HEK293 (cell line): ENCODE measurements at regions not wholly inside any gene's neighbourhood (a gene's known extent, or its start where the extent isn't known, plus 50 kb on each side); places are given as distances from the start of the nearest gene placed in this dataset.

Source experiments
- REPIN1 ChIP-seq: fragments of 450-650 bp; formaldehyde crosslinking; IDR thresholded peaks from 2 replicates; pipeline ENCODE4 v1.5.1; 2017; ENCODE audit warnings: missing biosample characterization, missing genetic modification characterization, low read depth
- SALL2 ChIP-seq: fragments of 450-650 bp; formaldehyde crosslinking; IDR thresholded peaks from 2 replicates; pipeline ENCODE4 v1.5.0; 2017; ENCODE audit warnings: missing biosample characterization, mild to moderate bottlenecking, missing genetic modification characterization, borderline replicate concordance
- TCF7L2 ChIP-seq: IDR thresholded peaks from 2 replicates; pipeline ENCODE4 v1.6.1; 2011; ENCODE audit warnings: low read depth, mild to moderate bottlenecking, inconsistent platforms, low read length, moderate library complexity, borderline replicate concordance
- ZBTB21 ChIP-seq: fragments of 450-650 bp; formaldehyde crosslinking; IDR thresholded peaks from 2 replicates; pipeline ENCODE4 v1.5.1; 2017; ENCODE audit warnings: missing biosample characterization, missing genetic modification characterization
- ZNF138 ChIP-seq: fragments of 450-650 bp; formaldehyde crosslinking; IDR thresholded peaks from 2 replicates; pipeline ENCODE4 v1.5.1; 2016; ENCODE audit warnings: missing biosample characterization, missing genetic modification characterization, borderline replicate concordance
- ZNF157 ChIP-seq: fragments of 450-650 bp; formaldehyde crosslinking; IDR thresholded peaks from 2 replicates; pipeline ENCODE4 v1.5.1; 2016; ENCODE audit warnings: missing biosample characterization, missing genetic modification characterization
- ZNF24 ChIP-seq: fragments of 450-650 bp; formaldehyde crosslinking; IDR thresholded peaks from 2 replicates; pipeline ENCODE4 v1.5.1; 2016; ENCODE audit warnings: missing biosample characterization, missing genetic modification characterization
- ZNF248 ChIP-seq: fragments of 450-650 bp; formaldehyde crosslinking; IDR thresholded peaks from 2 replicates; pipeline ENCODE4 v1.5.1; 2017; ENCODE audit warnings: missing biosample characterization, missing genetic modification characterization
- ZNF416 ChIP-seq: fragments of 450-650 bp; formaldehyde crosslinking; IDR thresholded peaks from 2 replicates; pipeline ENCODE4 v1.5.1; 2016; ENCODE audit warnings: missing biosample characterization, missing genetic modification characterization
- ZNF544 ChIP-seq: fragments of 450-650 bp; formaldehyde crosslinking; IDR thresholded peaks from 2 replicates; pipeline ENCODE4 v1.5.0; 2017; ENCODE audit warnings: missing biosample characterization, missing genetic modification characterization
- ZNF548 ChIP-seq: fragments of 450-650 bp; formaldehyde crosslinking; IDR thresholded peaks from 2 replicates; pipeline ENCODE4 v1.5.1; 2016; ENCODE audit warnings: missing biosample characterization, missing genetic modification characterization
- TF ChIP-seq, protein P1 (sequence below): fragments of 450-650 bp; formaldehyde crosslinking; IDR thresholded peaks from 2 replicates; pipeline ENCODE4 v1.5.1; 2016; ENCODE audit warnings: missing biosample characterization, missing genetic modification characterization
- TF ChIP-seq, protein P2 (sequence below): fragments of 450-650 bp; formaldehyde crosslinking; IDR thresholded peaks from 2 replicates; pipeline ENCODE4 v1.5.1; 2016; ENCODE audit warnings: missing biosample characterization, missing genetic modification characterization
- TF ChIP-seq, protein P3 (sequence below): fragments of 450-650 bp; formaldehyde crosslinking; IDR thresholded peaks from 2 replicates; pipeline ENCODE4 v1.5.1; 2016; ENCODE audit warnings: missing biosample characterization, missing genetic modification characterization

DNA sequence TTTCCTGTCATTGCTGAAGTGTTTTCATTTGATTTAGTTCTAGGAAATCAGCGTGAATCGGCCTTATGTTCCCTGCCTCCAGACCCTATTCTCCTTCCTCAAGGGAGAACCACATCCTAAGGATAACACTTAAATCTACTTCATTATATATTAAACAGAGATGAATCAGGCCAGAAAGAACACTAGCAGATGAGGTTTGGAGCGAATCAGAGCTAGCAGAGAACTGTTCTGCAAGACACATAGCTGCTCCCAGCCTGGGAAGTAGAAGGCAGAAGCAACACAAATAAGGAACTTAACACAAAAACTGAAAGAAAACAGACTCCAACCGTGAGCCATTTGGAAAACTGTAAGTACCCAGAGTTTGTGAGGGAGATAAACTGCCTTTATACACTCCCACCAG is 718.2 kb downstream of the SEMA5A start:
- TF ChIP-seq TCF7L2 (no peak), ZBTB21 (tag by site-specific recombination) (no peak), ZNF544 (tag by site-specific recombination) (no peak), ZNF157 (tag by site-specific recombination) (no peak), ZNF416 (tag by site-specific recombination) (no peak), ZNF548 (tag by site-specific recombination) (no peak), ZNF24 (tag by site-specific recombination) (no peak), SALL2 (tag by site-specific recombination) (no peak), REPIN1 (no peak), ZNF138 (tag by site-specific recombination) (no peak), ZNF248 (tag by site-specific recombination) (no peak)
- TF ChIP-seq, protein P1, sequence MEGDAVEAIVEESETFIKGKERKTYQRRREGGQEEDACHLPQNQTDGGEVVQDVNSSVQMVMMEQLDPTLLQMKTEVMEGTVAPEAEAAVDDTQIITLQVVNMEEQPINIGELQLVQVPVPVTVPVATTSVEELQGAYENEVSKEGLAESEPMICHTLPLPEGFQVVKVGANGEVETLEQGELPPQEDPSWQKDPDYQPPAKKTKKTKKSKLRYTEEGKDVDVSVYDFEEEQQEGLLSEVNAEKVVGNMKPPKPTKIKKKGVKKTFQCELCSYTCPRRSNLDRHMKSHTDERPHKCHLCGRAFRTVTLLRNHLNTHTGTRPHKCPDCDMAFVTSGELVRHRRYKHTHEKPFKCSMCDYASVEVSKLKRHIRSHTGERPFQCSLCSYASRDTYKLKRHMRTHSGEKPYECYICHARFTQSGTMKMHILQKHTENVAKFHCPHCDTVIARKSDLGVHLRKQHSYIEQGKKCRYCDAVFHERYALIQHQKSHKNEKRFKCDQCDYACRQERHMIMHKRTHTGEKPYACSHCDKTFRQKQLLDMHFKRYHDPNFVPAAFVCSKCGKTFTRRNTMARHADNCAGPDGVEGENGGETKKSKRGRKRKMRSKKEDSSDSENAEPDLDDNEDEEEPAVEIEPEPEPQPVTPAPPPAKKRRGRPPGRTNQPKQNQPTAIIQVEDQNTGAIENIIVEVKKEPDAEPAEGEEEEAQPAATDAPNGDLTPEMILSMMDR: no peak
- TF ChIP-seq, protein P2, sequence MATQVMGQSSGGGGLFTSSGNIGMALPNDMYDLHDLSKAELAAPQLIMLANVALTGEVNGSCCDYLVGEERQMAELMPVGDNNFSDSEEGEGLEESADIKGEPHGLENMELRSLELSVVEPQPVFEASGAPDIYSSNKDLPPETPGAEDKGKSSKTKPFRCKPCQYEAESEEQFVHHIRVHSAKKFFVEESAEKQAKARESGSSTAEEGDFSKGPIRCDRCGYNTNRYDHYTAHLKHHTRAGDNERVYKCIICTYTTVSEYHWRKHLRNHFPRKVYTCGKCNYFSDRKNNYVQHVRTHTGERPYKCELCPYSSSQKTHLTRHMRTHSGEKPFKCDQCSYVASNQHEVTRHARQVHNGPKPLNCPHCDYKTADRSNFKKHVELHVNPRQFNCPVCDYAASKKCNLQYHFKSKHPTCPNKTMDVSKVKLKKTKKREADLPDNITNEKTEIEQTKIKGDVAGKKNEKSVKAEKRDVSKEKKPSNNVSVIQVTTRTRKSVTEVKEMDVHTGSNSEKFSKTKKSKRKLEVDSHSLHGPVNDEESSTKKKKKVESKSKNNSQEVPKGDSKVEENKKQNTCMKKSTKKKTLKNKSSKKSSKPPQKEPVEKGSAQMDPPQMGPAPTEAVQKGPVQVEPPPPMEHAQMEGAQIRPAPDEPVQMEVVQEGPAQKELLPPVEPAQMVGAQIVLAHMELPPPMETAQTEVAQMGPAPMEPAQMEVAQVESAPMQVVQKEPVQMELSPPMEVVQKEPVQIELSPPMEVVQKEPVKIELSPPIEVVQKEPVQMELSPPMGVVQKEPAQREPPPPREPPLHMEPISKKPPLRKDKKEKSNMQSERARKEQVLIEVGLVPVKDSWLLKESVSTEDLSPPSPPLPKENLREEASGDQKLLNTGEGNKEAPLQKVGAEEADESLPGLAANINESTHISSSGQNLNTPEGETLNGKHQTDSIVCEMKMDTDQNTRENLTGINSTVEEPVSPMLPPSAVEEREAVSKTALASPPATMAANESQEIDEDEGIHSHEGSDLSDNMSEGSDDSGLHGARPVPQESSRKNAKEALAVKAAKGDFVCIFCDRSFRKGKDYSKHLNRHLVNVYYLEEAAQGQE: no peak
- TF ChIP-seq, protein P3, sequence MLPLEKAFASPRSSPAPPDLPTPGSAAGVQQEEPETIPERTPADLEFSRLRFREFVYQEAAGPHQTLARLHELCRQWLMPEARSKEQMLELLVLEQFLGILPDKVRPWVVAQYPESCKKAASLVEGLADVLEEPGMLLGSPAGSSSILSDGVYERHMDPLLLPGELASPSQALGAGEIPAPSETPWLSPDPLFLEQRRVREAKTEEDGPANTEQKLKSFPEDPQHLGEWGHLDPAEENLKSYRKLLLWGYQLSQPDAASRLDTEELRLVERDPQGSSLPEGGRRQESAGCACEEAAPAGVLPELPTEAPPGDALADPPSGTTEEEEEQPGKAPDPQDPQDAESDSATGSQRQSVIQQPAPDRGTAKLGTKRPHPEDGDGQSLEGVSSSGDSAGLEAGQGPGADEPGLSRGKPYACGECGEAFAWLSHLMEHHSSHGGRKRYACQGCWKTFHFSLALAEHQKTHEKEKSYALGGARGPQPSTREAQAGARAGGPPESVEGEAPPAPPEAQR: no peak
